K562 (cell line): ENCODE measurements at regions not wholly inside any gene's neighbourhood (a gene's known extent, or its start where the extent isn't known, plus 50 kb on each side); places are given as distances from the start of the nearest gene placed in this dataset.

Source experiments
- ATAC-seq: fragments of 200-7000 bp; cut with Tn5 transposase; 3 replicates; pipeline ENCODE4 v1.9.1; 2020; ENCODE audit warnings: moderate library complexity
- BruUV-seq: library from RNA; stranded (reverse); fragments of 400-500 nt; replicated peaks from 2 replicates; lab custom pipeline; 2021; lab: Mats Ljungman, UMichigan
- CTCF ChIA-PET: fragments of 300-600 bp; formaldehyde crosslinking; extraction: SDS; loops from one replicate; lab custom pipeline; 2021; ENCODE audit warnings: low intra/inter-chr PET ratio; lab: Yijun Ruan, JAX
- POLR2A ChIA-PET: fragments of 300-600, 350-650 bp; sonication (Branson Sonifier 250); formaldehyde crosslinking; extraction: SDS; loops from one replicate; lab custom pipeline; 2021; ENCODE audit warnings: antibody characterized with exemption, inconsistent platforms; lab: Yijun Ruan, JAX
- DNase-seq, 4 experiments: peaks; one replicate each; pipeline versions ENCODE4 v3.0.0 to v3.0.0-alpha.2; 2011 to 2018; ENCODE audit warnings: low spot score in 3 of 4, mixed read lengths in 3 of 4; ENCODE audit errors: extremely low read depth in 1 of 4
- FAIRE-seq: peaks from 2 replicates; lab custom pipeline; 2011; peaks lifted over from hg19 to GRCh38; lab: Jason Lieb, UNC
- H2AFZ ChIP-seq: 2 replicates; pipeline ENCODE4 v1.6.0; 2011; ENCODE audit warnings: low read depth, low read length, control low read depth, inconsistent platforms
- H3K27ac ChIP-seq: fragments of 200-600 bp; 3 replicates; pipeline ENCODE4 v1.8.0; 2011; ENCODE audit warnings: low read depth, mild to moderate bottlenecking, control low read depth, inconsistent platforms, low read length, moderate library complexity, mixed read lengths; ENCODE audit errors: extremely low read depth
- H3K27me3 ChIP-seq, 2 experiments: fragments of 300-600 bp in 1 of 2; 2 replicates in 1 of 2; 3 replicates in 1 of 2; pipeline versions ENCODE4 v1.6.0 to v1.8.0; 2011; ENCODE audit warnings: inconsistent platforms in 2 of 2, low read length in 2 of 2, mild to moderate bottlenecking in 1 of 2, mixed read lengths in 1 of 2, moderate library complexity in 1 of 2; ENCODE audit not compliant: control insufficient read depth in 2 of 2, insufficient read depth in 2 of 2
- H3K36me3 ChIP-seq: fragments of 300-600 bp; 3 replicates; pipeline ENCODE4 v1.8.0; 2011; ENCODE audit warnings: mild to moderate bottlenecking, low read length, inconsistent platforms; ENCODE audit not compliant: control insufficient read depth, insufficient read depth
- H3K4me1 ChIP-seq, 2 experiments: fragments of 200-600 bp in 1 of 2; replicated peaks in 1 of 2; 2 replicates in 1 of 2; 3 replicates in 1 of 2; pipeline versions ENCODE4 v1.5.1 to v1.8.0; 2011; ENCODE audit warnings: inconsistent platforms in 2 of 2, low read length in 2 of 2, mild to moderate bottlenecking in 1 of 2, mixed read lengths in 1 of 2, moderate library complexity in 1 of 2; ENCODE audit not compliant: control insufficient read depth in 2 of 2, insufficient read depth in 2 of 2
- H3K4me2 ChIP-seq: 2 replicates; pipeline ENCODE4 v1.6.1; 2011; ENCODE audit warnings: low read length, control low read depth, inconsistent platforms, mixed read lengths; ENCODE audit not compliant: insufficient read depth
- H3K4me3 ChIP-seq: fragments of 200-600 bp; sonication (generic), shearing (Covaris generic); 2 replicates; pipeline ENCODE4 v1.5.1; 2016; ENCODE audit warnings: control low read depth, inconsistent platforms
- H3K79me2 ChIP-seq: fragments of 200-600 bp; 3 replicates; pipeline ENCODE4 v1.8.0; 2011; ENCODE audit warnings: low read length, inconsistent platforms; ENCODE audit not compliant: control insufficient read depth, insufficient read depth
- H3K9ac ChIP-seq, 2 experiments: 2 replicates each; pipeline versions ENCODE4 v1.6.0 to v1.6.1; 2011; ENCODE audit warnings: low read depth in 2 of 2, low read length in 2 of 2, control low read depth in 1 of 2, inconsistent platforms in 1 of 2, mild to moderate bottlenecking in 1 of 2, mixed read lengths in 1 of 2; ENCODE audit not compliant: insufficient read depth in 1 of 2
- H3K9me1 ChIP-seq: one replicate; pipeline ENCODE4 v1.6.0; 2011; ENCODE audit warnings: inconsistent platforms, mild to moderate bottlenecking, low read length, moderate library complexity; ENCODE audit not compliant: control insufficient read depth, insufficient read depth
- H3K9me3 ChIP-seq: replicated peaks from 2 replicates; pipeline ENCODE4 v1.5.1; 2011; ENCODE audit warnings: low read depth, low read length, inconsistent platforms; ENCODE audit not compliant: control insufficient read depth, insufficient read depth
- H4K20me1 ChIP-seq: replicated peaks from 2 replicates; pipeline ENCODE4 v1.6.1; 2011; ENCODE audit warnings: low read length, inconsistent platforms, mixed read lengths; ENCODE audit not compliant: control insufficient read depth, insufficient read depth
- BCL6 ChIP-seq: fragments of 250-450 bp; sonication (Bioruptor Pico); IDR thresholded peaks from 2 replicates; pipeline ENCODE4 v1.4.0; 2020
- BMI1 ChIP-seq: fragments of 150-350 bp; IDR thresholded peaks from 2 replicates; pipeline ENCODE4 v1.6.1; 2014; ENCODE audit warnings: low read length
- EP300 ChIP-seq: IDR thresholded peaks from 2 replicates; pipeline ENCODE4 v1.6.1; 2012; ENCODE audit warnings: low read length, improper control_type of control experiment
- ILK ChIP-seq: fragments of 450-650 bp; IDR thresholded peaks from 2 replicates; pipeline ENCODE4 v1.6.1; 2016; ENCODE audit warnings: missing genetic modification characterization, low read depth, mild to moderate bottlenecking, missing compliant biosample characterization, moderate library complexity, borderline replicate concordance
- KAT7 ChIP-seq: sonication (generic); formaldehyde crosslinking; IDR thresholded peaks from 2 replicates; pipeline ENCODE4 v1.8.0; 2022; ENCODE audit warnings: missing genetic modification reagents, mild to moderate bottlenecking, borderline replicate concordance
- MTA2 ChIP-seq: fragments of 450-650 bp; IDR thresholded peaks from 2 replicates; pipeline ENCODE4 v1.6.1; 2016; ENCODE audit warnings: low read depth
- NFATC3 ChIP-seq: fragments of 450-650 bp; IDR thresholded peaks from 2 replicates; pipeline ENCODE4 v1.6.1; 2017; ENCODE audit warnings: mild to moderate bottlenecking
- NFE2 ChIP-seq: IDR thresholded peaks from 2 replicates; pipeline ENCODE4 v1.6.1; 2014; ENCODE audit warnings: antibody characterized with exemption, low read depth
- NR2F6 ChIP-seq: fragments of 450-650 bp; formaldehyde crosslinking; IDR thresholded peaks from 2 replicates; pipeline ENCODE4 v1.4.0; 2020; ENCODE audit warnings: mild to moderate bottlenecking
- TBL1XR1 ChIP-seq, 2 experiments: IDR thresholded peaks; 2 replicates each; pipeline ENCODE4 v1.6.1; 2012; ENCODE audit warnings: improper control_type of control experiment in 2 of 2, low read length in 2 of 2, mild to moderate bottlenecking in 1 of 2
- ZNF174 ChIP-seq: fragments of 250-450 bp; sonication (Bioruptor Pico); IDR thresholded peaks from 2 replicates; pipeline ENCODE4 v1.4.0; 2020; ENCODE audit warnings: mild to moderate bottlenecking
- WGBS: fragments of 100-300 bp; shearing (Covaris generic); methylation state at CpG from one replicate; pipeline ENCODE4 v1.1.6; 2016; ENCODE audit warnings: low coverage, mixed read lengths; ENCODE audit not compliant: insufficient coverage; ENCODE audit errors: missing lambda C conversion rate; 5-methylcytosine and 5-hydroxymethylcytosine counted together
- in situ Hi-C: fragments of 300-500 bp; cut with MboI; formaldehyde crosslinking; loops from 4 replicates; pipeline ENCODE4 v1.15.0; 2018; ENCODE audit warnings: inconsistent platforms, mixed read lengths
- intact Hi-C: fragments of 100-400 bp; cut with micrococcal nuclease; formaldehyde crosslinking; loops from 2 replicates; pipeline ENCODE4 v1.14.2; 2022
- TF ChIP-seq, protein P1 (sequence below), 2 experiments: fragments of 450-650 bp in 1 of 2; sonication (generic) in 1 of 2; formaldehyde crosslinking; conservative IDR thresholded peaks; 2 replicates each; pipeline versions ENCODE4 v1.4.0 to v1.8.1; 2020 to 2022; ENCODE audit warnings: mild to moderate bottlenecking in 1 of 2, missing genetic modification reagents in 1 of 2
- TF ChIP-seq, protein P2 (sequence below): fragments of 250-450 bp; sonication (Bioruptor Pico); IDR thresholded peaks from 2 replicates; pipeline ENCODE4 v1.9.0; 2021; ENCODE audit warnings: mild to moderate bottlenecking, inconsistent platforms
- TF ChIP-seq, protein P3 (sequence below): IDR thresholded peaks from 2 replicates; pipeline ENCODE4 v1.6.1; 2011; ENCODE audit not compliant: insufficient read length; ENCODE audit errors: extremely low read depth

DNA sequence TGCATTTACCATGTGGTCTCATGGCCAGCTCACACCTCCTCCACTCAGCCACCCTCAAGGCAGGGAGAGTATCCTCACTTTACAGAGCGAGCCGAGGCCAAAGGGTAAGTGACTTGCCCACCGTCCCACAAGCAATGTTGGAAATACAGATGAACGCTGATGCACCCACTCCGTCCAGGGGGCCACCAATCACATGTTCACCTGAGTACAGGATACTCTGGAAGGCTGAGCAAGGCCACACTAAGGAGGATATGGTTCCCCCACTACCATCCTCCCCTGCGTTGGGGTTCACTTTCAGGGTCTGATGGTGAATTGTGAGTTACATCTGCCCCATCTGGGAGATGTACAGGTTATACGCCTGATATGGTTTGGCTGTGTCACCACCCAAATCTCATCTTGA, 128.8 kb downstream of the ATPSCKMT start:
- CTCF ChIA-PET = no interaction called here
- intact Hi-C loops = no loop called here
- H2AFZ ChIP-seq = no peak overlapping the region
- no peak overlapping the region for H3K27ac ChIP-seq
- H4K20me1 ChIP-seq = no peaks in the 10 kb centered on the region
- no peak overlapping the region for H3K4me3 ChIP-seq
- no peaks in the 10 kb centered on the region for H3K4me1 ChIP-seq
- WGBS = under 1% methylated on average over 7 of the region's 7 CpGs
- H3K9me1 ChIP-seq = no peaks in the 10 kb centered on the region
- no peaks in the 10 kb centered on the region for H3K79me2 ChIP-seq
- no peak overlapping the region for H3K4me2 ChIP-seq
- FAIRE-seq (peak; percentile 6), ATAC-seq (no peak)
- H3K9ac ChIP-seq = no peak overlapping the region
- TF ChIP-seq TBL1XR1 (IDR thresholded peaks at IDR 0.05; ENCODE audit: low read length in 2 of 2) (no peak), BMI1 (no peak)
- TF ChIP-seq, all 486 proteins: peak for 0
- no peaks in the 10 kb centered on the region for H3K36me3 ChIP-seq
- no TSS peak for BruUV-seq
- DNase-seq = no peak
- POLR2A ChIA-PET = no interaction called here
- in situ Hi-C loops = no loop called here
- H3K9me3 ChIP-seq = no peaks in the 10 kb centered on the region
- H3K27me3 ChIP-seq = peaks cover 2 to 21% of the 10 kb centered on the region in 2 experiments; a peak in 4 of 5 replicates

DNA sequence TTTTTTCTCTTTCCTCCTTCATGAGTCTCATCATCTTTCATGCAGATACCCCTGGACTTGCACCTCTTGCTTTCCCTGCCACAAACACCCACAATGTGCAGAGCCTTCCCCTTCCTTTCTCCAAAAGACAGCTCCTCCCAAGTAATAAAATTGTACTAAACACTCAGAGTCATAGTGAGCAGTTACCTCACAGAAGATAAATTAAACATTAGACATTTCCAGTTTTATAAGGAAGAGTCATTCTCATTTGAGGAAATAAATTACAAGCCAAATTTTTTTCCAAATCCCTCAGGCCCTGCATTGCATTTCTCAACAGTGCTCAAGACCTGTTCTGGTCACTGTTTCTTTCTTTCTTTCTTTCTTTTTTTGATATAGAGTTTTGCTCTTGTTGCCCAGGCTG, 131.5 kb downstream of the ATPSCKMT start:
- Histone ChIP-seq H3K4me3 (no peak overlapping the region), H3K36me3 (no peaks in the 10 kb centered on the region), H3K4me1 (no peaks in the 10 kb centered on the region), H3K9me3 (no peaks in the 10 kb centered on the region), H3K9me1 (no peaks in the 10 kb centered on the region), H3K27me3 (peaks cover 2 to 13% of the 10 kb centered on the region in 2 experiments; a peak in 3 of 5 replicates), H4K20me1 (no peaks in the 10 kb centered on the region), H3K9ac (no peak overlapping the region), H2AFZ (no peak overlapping the region), H3K79me2 (no peaks in the 10 kb centered on the region), H3K4me2 (no peak overlapping the region), H3K27ac (no peak overlapping the region)
- in situ Hi-C loops = no loop called here
- FAIRE-seq = no peak
- ChIA-PET POLR2A (interaction anchor here (0.6 to 1.4 kb wide), 3 partner anchors 11 to 498 kb away, joined by 3 to 4 read pairs (median 3); no protein-coding TSS in a partner anchor), CTCF (no interaction called here)
- DNase-seq = no peak
- intact Hi-C loops = no loop called here
- ATAC-seq = no peak
- BruUV-seq = no TSS peak
- TF ChIP-seq KAT7 (CRISPR knock-in tag) (no peak), NFATC3 (no peak), EP300 (no peak), ZNF174 (CRISPR knock-in tag) (no peak), BCL6 (no peak), NFE2 (no peak), MTA2 (no peak), ILK (tag) (no peak), NR2F6 (CRISPR knock-in tag) (no peak)
- TF ChIP-seq, protein P1, sequence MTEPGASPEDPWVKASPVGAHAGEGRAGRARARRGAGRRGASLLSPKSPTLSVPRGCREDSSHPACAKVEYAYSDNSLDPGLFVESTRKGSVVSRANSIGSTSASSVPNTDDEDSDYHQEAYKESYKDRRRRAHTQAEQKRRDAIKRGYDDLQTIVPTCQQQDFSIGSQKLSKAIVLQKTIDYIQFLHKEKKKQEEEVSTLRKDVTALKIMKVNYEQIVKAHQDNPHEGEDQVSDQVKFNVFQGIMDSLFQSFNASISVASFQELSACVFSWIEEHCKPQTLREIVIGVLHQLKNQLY (CRISPR knock-in tag; conservative IDR thresholded peaks at IDR 0.05) = no peak
- TF ChIP-seq, protein P2, sequence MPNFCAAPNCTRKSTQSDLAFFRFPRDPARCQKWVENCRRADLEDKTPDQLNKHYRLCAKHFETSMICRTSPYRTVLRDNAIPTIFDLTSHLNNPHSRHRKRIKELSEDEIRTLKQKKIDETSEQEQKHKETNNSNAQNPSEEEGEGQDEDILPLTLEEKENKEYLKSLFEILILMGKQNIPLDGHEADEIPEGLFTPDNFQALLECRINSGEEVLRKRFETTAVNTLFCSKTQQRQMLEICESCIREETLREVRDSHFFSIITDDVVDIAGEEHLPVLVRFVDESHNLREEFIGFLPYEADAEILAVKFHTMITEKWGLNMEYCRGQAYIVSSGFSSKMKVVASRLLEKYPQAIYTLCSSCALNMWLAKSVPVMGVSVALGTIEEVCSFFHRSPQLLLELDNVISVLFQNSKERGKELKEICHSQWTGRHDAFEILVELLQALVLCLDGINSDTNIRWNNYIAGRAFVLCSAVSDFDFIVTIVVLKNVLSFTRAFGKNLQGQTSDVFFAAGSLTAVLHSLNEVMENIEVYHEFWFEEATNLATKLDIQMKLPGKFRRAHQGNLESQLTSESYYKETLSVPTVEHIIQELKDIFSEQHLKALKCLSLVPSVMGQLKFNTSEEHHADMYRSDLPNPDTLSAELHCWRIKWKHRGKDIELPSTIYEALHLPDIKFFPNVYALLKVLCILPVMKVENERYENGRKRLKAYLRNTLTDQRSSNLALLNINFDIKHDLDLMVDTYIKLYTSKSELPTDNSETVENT (CRISPR knock-in tag) = no peak
- TF ChIP-seq, protein P3, sequence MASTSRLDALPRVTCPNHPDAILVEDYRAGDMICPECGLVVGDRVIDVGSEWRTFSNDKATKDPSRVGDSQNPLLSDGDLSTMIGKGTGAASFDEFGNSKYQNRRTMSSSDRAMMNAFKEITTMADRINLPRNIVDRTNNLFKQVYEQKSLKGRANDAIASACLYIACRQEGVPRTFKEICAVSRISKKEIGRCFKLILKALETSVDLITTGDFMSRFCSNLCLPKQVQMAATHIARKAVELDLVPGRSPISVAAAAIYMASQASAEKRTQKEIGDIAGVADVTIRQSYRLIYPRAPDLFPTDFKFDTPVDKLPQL = no peak
